ENCODE measurements at regions not wholly inside any gene's neighbourhood (a gene's known extent, or its start where the extent isn't known, plus 50 kb on each side); places are given as distances from the start of the nearest gene placed in this dataset.

GRCh38 chr11:128238521-128239265 is 348.7 kb downstream of the ETS1 start:
- H3K4me1 ChIP-seq (ENCODE audit: control insufficient read depth in 5 of 5, insufficient read depth in 5 of 5, low read length in 5 of 5), result no peaks in the 10 kb centered on the region

GRCh38 chr11:128236506-128237498 is 350.6 kb downstream of the ETS1 start:
- Histone ChIP-seq H3K9ac (ENCODE audit: low read length in 5 of 5) (no peak overlapping the region), H3K27ac (ENCODE audit: low read depth, low read length) (no peak overlapping the region), H3K4me3 (ENCODE audit: low read depth in 1 of 5, low read length in 5 of 5) (no peak overlapping the region), H3K36me3 (ENCODE audit: control insufficient read depth in 5 of 5, insufficient read depth in 5 of 5, low read length in 5 of 5) (no peaks in the 10 kb centered on the region), H3K9me3 (ENCODE audit: control insufficient read depth in 5 of 5, low read length in 5 of 5) (no peaks in the 10 kb centered on the region), H3K4me1 (ENCODE audit: control insufficient read depth in 5 of 5, insufficient read depth in 5 of 5, low read length in 5 of 5) (no peaks in the 10 kb centered on the region), H3K27me3 (ENCODE audit: control insufficient read depth in 5 of 5, insufficient read depth in 4 of 5, low read length in 5 of 5) (no peaks in the 10 kb centered on the region)

More at GRCh38 chr11:128238521-128239265, 348.7 kb downstream of the ETS1 start:
- H3K27ac ChIP-seq (ENCODE audit: low read depth, low read length), result no peak overlapping the region
- no peak overlapping the region for H3K4me3 ChIP-seq (ENCODE audit: low read depth in 1 of 5, low read length in 5 of 5)
- no peaks in the 10 kb centered on the region for H3K36me3 ChIP-seq (ENCODE audit: control insufficient read depth in 5 of 5, insufficient read depth in 5 of 5, low read length in 5 of 5)
- H3K9me3 ChIP-seq (ENCODE audit: control insufficient read depth in 5 of 5, low read length in 5 of 5), result no peaks in the 10 kb centered on the region
- H3K27me3 ChIP-seq (ENCODE audit: control insufficient read depth in 5 of 5, insufficient read depth in 4 of 5, low read length in 5 of 5), result no peaks in the 10 kb centered on the region
- H3K9ac ChIP-seq (ENCODE audit: low read length in 5 of 5), result no peak overlapping the region

- Histone ChIP-seq H3K27me3 (ENCODE audit: control insufficient read depth in 5 of 5, insufficient read depth in 4 of 5, low read length in 5 of 5) (no peaks in the 10 kb centered on the region), H3K4me1 (ENCODE audit: control insufficient read depth in 5 of 5, insufficient read depth in 5 of 5, low read length in 5 of 5) (no peaks in the 10 kb centered on the region), H3K36me3 (ENCODE audit: control insufficient read depth in 5 of 5, insufficient read depth in 5 of 5, low read length in 5 of 5) (no peaks in the 10 kb centered on the region), H3K4me3 (ENCODE audit: low read depth in 1 of 5, low read length in 5 of 5) (no peak overlapping the region), H3K9me3 (ENCODE audit: control insufficient read depth in 5 of 5, low read length in 5 of 5) (no peaks in the 10 kb centered on the region), H3K27ac (ENCODE audit: low read depth, low read length) (no peak overlapping the region), H3K9ac (ENCODE audit: low read length in 5 of 5) (no peak overlapping the region)
Measured at GRCh38 chr11:128235958-128236357, 351.4 kb downstream of the ETS1 start.

- Histone ChIP-seq H3K36me3 (ENCODE audit: control insufficient read depth in 5 of 5, insufficient read depth in 5 of 5, low read length in 5 of 5) (no peaks in the 10 kb centered on the region), H3K9me3 (ENCODE audit: control insufficient read depth in 5 of 5, low read length in 5 of 5) (no peaks in the 10 kb centered on the region), H3K4me3 (ENCODE audit: low read depth in 1 of 5, low read length in 5 of 5) (no peak overlapping the region), H3K27me3 (ENCODE audit: control insufficient read depth in 5 of 5, insufficient read depth in 4 of 5, low read length in 5 of 5) (no peaks in the 10 kb centered on the region), H3K27ac (ENCODE audit: low read depth, low read length) (no peak overlapping the region), H3K4me1 (ENCODE audit: control insufficient read depth in 5 of 5, insufficient read depth in 5 of 5, low read length in 5 of 5) (no peaks in the 10 kb centered on the region), H3K9ac (ENCODE audit: low read length in 5 of 5) (no peak overlapping the region)
Measured at GRCh38 chr11:128235426-128235825, 351.9 kb downstream of the ETS1 start.

- H3K27me3 ChIP-seq (ENCODE audit: control insufficient read depth in 5 of 5, insufficient read depth in 4 of 5, low read length in 5 of 5), result no peaks in the 10 kb centered on the region
Measured at GRCh38 chr11:128234143-128234542, 353.2 kb downstream of the ETS1 start.

GRCh38 chr11:128232588-128232987 is 354.8 kb downstream of the ETS1 start:
- Histone ChIP-seq H3K9ac (ENCODE audit: low read length in 5 of 5) (no peak overlapping the region), H3K4me1 (ENCODE audit: control insufficient read depth in 5 of 5, insufficient read depth in 5 of 5, low read length in 5 of 5) (peaks cover 0 to 3% (median 0%) of the 10 kb centered on the region in 5 donors), H3K27ac (ENCODE audit: low read depth, low read length) (no peak overlapping the region), H3K4me3 (ENCODE audit: low read depth in 1 of 5, low read length in 5 of 5) (no peak overlapping the region), H3K36me3 (ENCODE audit: control insufficient read depth in 5 of 5, insufficient read depth in 5 of 5, low read length in 5 of 5) (no peaks in the 10 kb centered on the region), H3K27me3 (ENCODE audit: control insufficient read depth in 5 of 5, insufficient read depth in 4 of 5, low read length in 5 of 5) (no peaks in the 10 kb centered on the region), H3K9me3 (ENCODE audit: control insufficient read depth in 5 of 5, low read length in 5 of 5) (no peaks in the 10 kb centered on the region)

More at GRCh38 chr11:128234143-128234542, 353.2 kb downstream of the ETS1 start:
- H3K4me3 ChIP-seq (ENCODE audit: low read depth in 1 of 5, low read length in 5 of 5), result no peak overlapping the region
- no peak overlapping the region for H3K27ac ChIP-seq (ENCODE audit: low read depth, low read length)
- H3K36me3 ChIP-seq (ENCODE audit: control insufficient read depth in 5 of 5, insufficient read depth in 5 of 5, low read length in 5 of 5), result no peaks in the 10 kb centered on the region
- no peaks in the 10 kb centered on the region for H3K9me3 ChIP-seq (ENCODE audit: control insufficient read depth in 5 of 5, low read length in 5 of 5)
- H3K9ac ChIP-seq (ENCODE audit: low read length in 5 of 5), result no peak overlapping the region
- peaks cover 0 to 3% (median 0%) of the 10 kb centered on the region in 5 donors for H3K4me1 ChIP-seq (ENCODE audit: control insufficient read depth in 5 of 5, insufficient read depth in 5 of 5, low read length in 5 of 5)

- H3K4me3 ChIP-seq (ENCODE audit: low read depth in 1 of 5, low read length in 5 of 5), result no peak overlapping the region
- H3K4me1 ChIP-seq (ENCODE audit: control insufficient read depth in 5 of 5, insufficient read depth in 5 of 5, low read length in 5 of 5), result peaks cover 0 to 3% (median 0%) of the 10 kb centered on the region in 5 donors
- no peak overlapping the region for H3K9ac ChIP-seq (ENCODE audit: low read length in 5 of 5)
- H3K27ac ChIP-seq (ENCODE audit: low read depth, low read length), result no peak overlapping the region
- no peaks in the 10 kb centered on the region for H3K27me3 ChIP-seq (ENCODE audit: control insufficient read depth in 5 of 5, insufficient read depth in 4 of 5, low read length in 5 of 5)
- no peaks in the 10 kb centered on the region for H3K9me3 ChIP-seq (ENCODE audit: control insufficient read depth in 5 of 5, low read length in 5 of 5)
- H3K36me3 ChIP-seq (ENCODE audit: control insufficient read depth in 5 of 5, insufficient read depth in 5 of 5, low read length in 5 of 5), result no peaks in the 10 kb centered on the region
Measured at GRCh38 chr11:128231845-128232410, 355.4 kb downstream of the ETS1 start.

GRCh38 chr11:128227466-128227865 is 359.9 kb downstream of the ETS1 start:
- Histone ChIP-seq H3K36me3 (ENCODE audit: control insufficient read depth in 5 of 5, insufficient read depth in 5 of 5, low read length in 5 of 5) (no peaks in the 10 kb centered on the region), H3K4me3 (ENCODE audit: low read depth in 1 of 5, low read length in 5 of 5) (no peak overlapping the region), H3K9me3 (ENCODE audit: control insufficient read depth in 5 of 5, low read length in 5 of 5) (no peaks in the 10 kb centered on the region), H3K9ac (ENCODE audit: low read length in 5 of 5) (no peak overlapping the region), H3K27me3 (ENCODE audit: control insufficient read depth in 5 of 5, insufficient read depth in 4 of 5, low read length in 5 of 5) (no peaks in the 10 kb centered on the region), H3K4me1 (ENCODE audit: control insufficient read depth in 5 of 5, insufficient read depth in 5 of 5, low read length in 5 of 5) (peaks cover 0 to 3% (median 0%) of the 10 kb centered on the region in 5 donors), H3K27ac (ENCODE audit: low read depth, low read length) (no peak overlapping the region)

- H3K9ac ChIP-seq (ENCODE audit: low read length in 5 of 5), result no peak overlapping the region
- H3K4me1 ChIP-seq (ENCODE audit: control insufficient read depth in 5 of 5, insufficient read depth in 5 of 5, low read length in 5 of 5), result peaks cover 0 to 3% (median 0%) of the 10 kb centered on the region in 5 donors
- H3K36me3 ChIP-seq (ENCODE audit: control insufficient read depth in 5 of 5, insufficient read depth in 5 of 5, low read length in 5 of 5), result no peaks in the 10 kb centered on the region
- no peak overlapping the region for H3K27ac ChIP-seq (ENCODE audit: low read depth, low read length)
- no peaks in the 10 kb centered on the region for H3K9me3 ChIP-seq (ENCODE audit: control insufficient read depth in 5 of 5, low read length in 5 of 5)
- no peaks in the 10 kb centered on the region for H3K27me3 ChIP-seq (ENCODE audit: control insufficient read depth in 5 of 5, insufficient read depth in 4 of 5, low read length in 5 of 5)
- H3K4me3 ChIP-seq (ENCODE audit: low read depth in 1 of 5, low read length in 5 of 5), result no peak overlapping the region
Measured at GRCh38 chr11:128226106-128226716, 361.1 kb downstream of the ETS1 start.
